CD4-positive, alpha-beta T cell treated with Interleukin-4 for 4 hours (primary cell): ENCODE measurements at regions not wholly inside any gene's neighbourhood (a gene's known extent, or its start where the extent isn't known, plus 50 kb on each side); places are given as distances from the start of the nearest gene placed in this dataset.
"Not testable (repeated sequence)": the region's sequence is repeated elsewhere in the genome, so short reads cannot be mapped to it uniquely, and the experiment has no call there.

Experiments used
- DNase-seq: peaks from one replicate; pipeline ENCODE4 v3.0.0-alpha.2; 2020

DNA sequence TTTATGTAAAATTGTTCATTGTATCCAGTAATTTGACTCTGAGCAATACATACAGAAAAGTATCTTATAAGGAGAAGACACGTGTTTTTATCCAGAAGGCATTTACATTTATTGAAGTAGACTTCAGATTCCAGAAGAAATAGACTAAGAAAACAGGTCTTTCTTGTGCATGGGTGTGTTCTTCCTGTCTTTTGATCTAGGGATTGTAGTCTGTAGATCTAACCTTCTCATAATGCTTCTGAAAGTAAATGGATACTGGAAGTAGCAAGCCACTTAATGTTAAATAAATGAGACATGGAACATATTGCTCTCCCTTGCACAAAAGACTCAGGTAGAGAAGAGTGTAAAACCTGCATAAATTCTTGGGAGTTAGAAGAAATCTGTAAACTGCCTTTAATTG, 853.2 kb upstream of the B3GALT2 start:
- no peak for DNase-seq

DNA sequence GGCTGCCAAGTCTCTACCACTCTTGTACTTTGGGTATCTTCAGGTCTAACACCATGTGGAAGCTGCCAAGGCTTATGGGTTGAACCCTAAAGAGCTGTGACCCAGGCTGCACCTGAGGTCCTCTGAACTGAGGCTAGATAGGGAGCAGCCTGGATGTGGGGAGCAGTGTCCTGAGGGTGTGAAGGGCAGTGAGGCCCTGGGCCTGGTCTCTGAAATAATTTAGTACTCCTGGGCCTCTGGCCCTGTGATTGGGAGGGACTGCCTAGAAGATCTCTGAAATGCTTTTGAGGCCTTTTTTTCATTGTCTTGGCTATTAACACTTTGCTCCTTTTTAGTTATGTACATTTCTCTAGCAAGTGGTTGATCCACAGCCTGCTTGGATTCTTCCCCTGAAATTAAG, 847.2 kb upstream of the B3GALT2 start:
- no peak for DNase-seq

DNA sequence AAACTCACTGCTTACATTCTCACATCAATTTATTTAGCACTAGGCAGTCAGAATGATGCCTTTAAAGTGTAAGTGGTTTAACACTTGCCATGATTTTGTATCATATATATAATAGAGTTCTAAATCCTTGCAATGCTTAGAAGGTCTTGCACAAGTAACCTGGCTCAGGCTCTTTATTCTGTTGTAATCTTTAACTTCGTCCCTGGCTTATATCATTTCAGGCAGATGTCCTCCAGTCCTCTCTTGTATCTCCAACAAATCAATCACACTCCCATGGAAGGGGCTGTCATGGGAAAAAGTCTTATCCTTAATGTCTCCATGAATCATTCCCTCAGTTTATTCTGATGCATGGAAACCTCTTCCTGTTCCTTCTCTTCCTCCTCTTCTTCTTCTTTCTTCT, 841.6 kb upstream of the B3GALT2 start:
- no peak for DNase-seq

- no peak for DNase-seq
These were observed 840.0 kb upstream of the B3GALT2 start for GRCh38 chr1:194026422-194026821.

DNA sequence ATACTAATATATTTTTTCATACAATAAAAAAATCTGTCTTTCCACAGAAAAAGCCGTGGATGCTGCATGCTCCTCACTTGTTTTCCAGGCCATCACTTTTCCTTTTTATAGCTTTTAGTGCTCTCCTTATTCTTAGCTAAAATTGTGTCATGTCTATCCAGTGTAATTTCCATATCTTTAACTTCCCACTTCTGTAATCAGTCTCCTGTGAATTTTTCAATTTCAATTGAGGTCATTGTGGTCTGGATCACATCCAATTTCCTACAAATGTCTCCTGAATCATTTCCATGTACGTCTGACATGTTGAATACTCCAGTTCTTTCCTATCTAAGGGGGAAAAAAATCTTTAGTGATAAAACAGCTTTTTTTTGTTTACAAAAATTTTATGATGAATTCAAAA, 838.2 kb upstream of the B3GALT2 start:
- DNase-seq, result no peak

DNA sequence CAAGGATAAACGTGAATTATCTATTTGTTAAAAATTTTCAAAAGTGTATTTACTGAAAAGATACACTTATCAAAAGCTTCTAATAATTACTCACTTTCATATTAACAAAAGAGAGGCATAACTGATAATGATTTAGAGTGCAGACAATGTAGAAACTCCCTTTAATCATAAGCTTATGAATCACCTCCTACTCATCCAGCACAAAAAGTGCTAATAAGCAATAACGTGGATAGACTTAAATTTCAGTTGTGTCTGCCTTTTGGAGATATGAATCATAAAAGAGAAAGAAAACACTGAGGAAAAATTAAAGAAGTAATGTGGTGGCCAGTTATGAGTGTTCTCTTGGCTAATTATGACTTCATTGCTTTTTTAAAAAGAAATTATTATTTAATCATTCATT, 827.6 kb upstream of the B3GALT2 start:
- no peak for DNase-seq

DNA sequence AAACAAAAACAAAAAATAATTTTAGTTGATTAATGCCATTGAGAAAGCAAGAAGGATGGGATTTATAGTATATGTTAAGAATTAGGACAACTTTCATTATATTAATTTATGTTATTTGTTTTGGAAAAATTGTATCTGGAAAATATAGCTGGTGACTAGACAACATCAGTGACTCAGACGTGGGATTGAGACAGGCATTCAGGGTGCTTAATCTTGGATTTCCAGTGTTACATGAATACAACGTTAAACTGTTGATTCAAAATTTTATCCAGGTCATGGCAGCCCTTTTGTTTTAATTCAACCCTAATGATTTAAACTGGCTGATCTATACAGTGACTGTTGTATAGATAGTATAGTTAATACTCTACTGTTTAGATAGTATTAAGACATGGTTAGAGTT, 827.1 kb upstream of the B3GALT2 start:
- no peak for DNase-seq

DNA sequence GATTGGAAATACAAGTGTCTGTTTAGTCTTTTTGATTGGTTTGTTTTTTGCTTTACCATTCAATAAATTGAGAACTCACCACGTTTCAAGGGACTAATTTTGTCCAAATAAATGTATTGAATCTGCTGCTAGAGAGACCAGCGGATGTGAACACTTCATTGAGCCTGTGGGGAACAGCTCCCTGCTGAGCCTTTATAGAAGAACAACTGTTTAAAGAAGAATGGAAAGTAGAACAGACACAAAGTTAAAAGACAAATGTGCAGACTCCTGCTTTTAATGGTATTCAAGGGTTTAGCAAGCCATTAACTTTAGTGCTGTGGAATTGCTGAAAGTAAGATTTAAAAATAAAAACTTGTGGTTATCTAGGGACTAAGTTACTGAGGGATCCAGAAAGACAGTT, 817.7 kb upstream of the B3GALT2 start:
- no peak for DNase-seq

DNA sequence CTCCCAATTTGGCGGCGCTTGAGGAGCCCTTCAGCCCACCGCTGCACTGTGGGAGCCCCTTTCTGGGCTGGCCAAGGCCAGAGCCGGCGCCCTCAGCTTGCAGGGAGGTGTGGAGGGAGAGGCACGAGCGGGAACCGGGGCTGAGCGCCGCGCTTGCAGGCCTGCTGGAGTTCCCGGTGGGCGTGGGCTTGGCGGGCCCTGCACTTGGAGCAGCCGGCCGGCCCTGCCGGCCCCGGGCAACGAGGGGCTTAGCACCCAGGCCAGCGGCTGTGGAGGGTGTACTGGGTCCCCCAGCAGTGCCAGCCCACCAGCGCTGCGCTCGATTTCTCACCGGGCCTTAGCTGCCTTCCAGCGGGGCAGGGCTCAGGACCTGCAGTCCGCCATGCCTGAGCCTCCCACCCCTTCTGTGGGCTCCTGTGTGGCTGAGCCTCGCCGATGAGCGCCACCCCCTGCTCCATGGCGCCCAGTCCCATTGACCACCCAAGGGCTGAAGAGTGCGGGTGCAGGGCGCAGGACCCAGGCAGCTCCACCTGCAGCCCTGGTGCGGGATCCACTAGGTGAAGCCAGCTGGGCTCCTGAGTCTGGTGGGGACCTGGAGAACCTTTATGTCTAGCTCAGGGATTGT, 815.4 kb upstream of the B3GALT2 start:
- not testable (repeated sequence) for DNase-seq

DNA sequence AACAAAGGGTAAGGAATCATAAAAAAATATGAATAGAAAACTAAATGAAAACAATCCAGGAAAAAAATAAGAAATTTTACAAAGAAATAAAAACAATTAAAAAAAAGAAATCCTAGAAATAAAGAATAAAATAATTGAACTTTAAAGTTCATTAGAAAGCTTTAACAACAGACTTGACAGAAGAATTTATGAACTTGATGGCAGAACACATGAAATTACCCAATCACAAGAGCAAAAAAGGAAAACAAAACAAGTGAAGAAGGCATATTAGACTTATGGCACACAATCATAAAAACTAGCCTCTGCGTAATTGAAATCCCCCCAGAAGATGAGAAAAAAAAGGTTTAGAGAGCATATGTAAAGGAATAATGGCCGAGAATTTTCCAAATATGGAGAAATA, 802.5 kb upstream of the B3GALT2 start:
- DNase-seq, result no peak

DNA sequence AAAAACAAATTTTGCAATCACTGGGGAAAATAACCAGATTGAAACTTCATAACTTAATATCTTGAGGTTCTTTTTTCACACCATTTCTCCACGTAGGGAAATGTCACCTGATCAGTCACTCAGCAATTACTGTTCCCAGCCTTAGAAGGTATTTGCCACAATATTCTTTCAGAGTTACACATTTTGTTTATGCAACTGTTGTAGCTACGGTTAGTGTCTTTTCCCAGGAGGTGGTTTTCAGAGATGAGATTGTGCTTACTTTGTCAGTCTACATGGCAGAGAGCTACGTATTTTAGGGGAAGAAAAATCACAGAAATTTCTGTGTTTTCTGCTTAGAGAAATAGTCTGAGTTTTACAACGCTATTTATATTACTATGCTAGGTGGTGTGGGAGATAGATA, 792.8 kb upstream of the B3GALT2 start:
- no peak for DNase-seq

- DNase-seq, result no peak
These were observed 787.9 kb upstream of the B3GALT2 start for GRCh38 chr1:193974286-193974798.

- no peak for DNase-seq
These were observed 787.0 kb upstream of the B3GALT2 start for GRCh38 chr1:193973428-193973827.

DNA sequence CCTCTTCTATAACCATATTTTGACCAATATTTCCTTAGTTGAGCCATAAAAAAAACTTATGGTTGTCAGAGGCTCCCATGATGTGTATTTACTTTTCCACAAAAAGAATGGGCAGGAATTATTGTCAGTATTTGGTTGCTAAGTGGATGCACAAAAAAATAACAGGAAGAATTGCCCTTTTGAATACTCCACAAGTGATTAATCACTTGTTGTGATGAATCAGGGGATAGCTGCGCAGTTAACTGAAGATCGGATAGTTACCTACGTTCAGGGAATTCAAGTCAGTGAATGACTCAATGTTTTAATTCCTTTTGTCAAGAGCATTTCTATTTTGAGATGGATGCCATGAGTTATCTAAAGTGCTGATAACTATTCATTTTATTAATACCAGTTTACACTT, 785.2 kb upstream of the B3GALT2 start:
- no peak for DNase-seq

- DNase-seq, result no peak
These were observed 774.1 kb upstream of the B3GALT2 start for GRCh38 chr1:193960499-193960898.

- DNase-seq, result no peak
These were observed 773.6 kb upstream of the B3GALT2 start for GRCh38 chr1:193960040-193960439.

GRCh38 chr1:193957556-193958095, 771.2 kb upstream of the B3GALT2 start:
- no peak for DNase-seq

- no peak for DNase-seq
These were observed 766.5 kb upstream of the B3GALT2 start for GRCh38 chr1:193952778-193953374.

- no peak for DNase-seq
These were observed 765.6 kb upstream of the B3GALT2 start for GRCh38 chr1:193951984-193952383.

- DNase-seq, result no peak
These were observed 758.0 kb upstream of the B3GALT2 start for GRCh38 chr1:193944454-193944853.

DNA sequence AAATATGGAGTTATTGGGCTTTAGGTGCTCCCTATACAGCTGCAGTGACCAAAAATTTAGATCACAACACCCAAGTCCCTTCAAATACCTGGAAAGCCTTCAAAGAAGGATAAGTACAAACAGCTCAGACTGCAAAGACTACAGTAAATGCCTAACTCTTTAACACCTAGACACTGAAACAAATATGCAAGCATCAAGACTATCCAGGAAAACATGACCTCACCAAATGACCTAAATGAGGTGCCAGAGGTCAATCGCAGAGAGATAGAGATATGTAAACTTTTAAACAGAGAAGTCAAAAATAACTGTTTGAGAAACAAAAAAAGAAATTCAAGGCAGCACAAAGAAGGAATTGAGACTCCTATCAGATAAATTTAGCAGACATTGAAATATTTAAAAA, 753.8 kb upstream of the B3GALT2 start:
- no peak for DNase-seq

GRCh38 chr1:193939585-193939984, 753.2 kb upstream of the B3GALT2 start:
- no peak for DNase-seq

- DNase-seq, result no peak
These were observed 750.9 kb upstream of the B3GALT2 start for GRCh38 chr1:193937308-193937707.

DNA sequence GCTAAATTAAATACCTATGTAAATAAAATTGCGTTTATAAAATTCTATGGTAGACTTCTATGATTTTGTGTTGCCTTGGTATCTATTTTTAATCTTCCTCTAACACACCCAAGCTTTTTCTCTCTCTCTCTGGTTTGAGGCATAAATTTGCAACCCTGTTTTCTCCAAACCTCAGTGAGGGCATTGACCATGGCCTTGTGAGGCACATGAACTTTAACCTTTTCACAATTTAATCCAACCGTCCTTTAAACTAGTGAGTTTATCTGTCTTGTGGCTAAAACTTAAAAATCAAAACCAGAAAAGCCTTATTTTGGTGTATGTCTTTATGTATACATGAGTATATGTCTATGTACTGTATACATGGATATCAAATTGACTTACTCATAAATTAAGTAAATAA, 746.6 kb upstream of the B3GALT2 start:
- DNase-seq, result no peak

DNA sequence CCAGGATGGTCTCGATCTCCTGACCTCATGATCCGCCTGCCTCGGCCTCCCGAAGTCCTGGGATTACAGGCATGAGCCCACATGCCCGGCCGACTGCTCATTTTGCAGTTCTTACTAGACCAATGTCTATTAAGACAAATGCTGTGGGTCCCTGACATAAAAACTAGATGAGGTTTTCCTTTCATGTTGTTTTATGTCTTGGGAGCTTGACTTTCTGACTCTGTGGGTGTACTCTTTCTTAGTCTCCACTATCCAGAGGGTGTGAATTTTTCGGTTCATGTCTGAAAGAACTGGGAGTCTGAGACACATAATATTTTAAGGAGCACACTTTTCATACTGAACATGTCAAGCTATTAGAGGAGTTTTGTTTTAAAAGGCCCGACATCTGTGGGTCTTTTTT, 744.9 kb upstream of the B3GALT2 start:
- DNase-seq, result no peak
